Stimulated activated CD4-positive, alpha-beta T cell treated with anti-CD3 and anti-CD28 coated beads, Interleukin-4, amount 100 ng/mL, for 1 hour (primary cell): ENCODE measurements at regions not wholly inside any gene's neighbourhood (a gene's known extent, or its start where the extent isn't known, plus 50 kb on each side); places are given as distances from the start of the nearest gene placed in this dataset.
"Not testable (repeated sequence)": the region's sequence is repeated elsewhere in the genome, so short reads cannot be mapped to it uniquely, and the experiment has no call there.

Source experiments
- DNase-seq: peaks from one replicate; pipeline ENCODE4 v3.0.0-alpha.2; 2020

DNA sequence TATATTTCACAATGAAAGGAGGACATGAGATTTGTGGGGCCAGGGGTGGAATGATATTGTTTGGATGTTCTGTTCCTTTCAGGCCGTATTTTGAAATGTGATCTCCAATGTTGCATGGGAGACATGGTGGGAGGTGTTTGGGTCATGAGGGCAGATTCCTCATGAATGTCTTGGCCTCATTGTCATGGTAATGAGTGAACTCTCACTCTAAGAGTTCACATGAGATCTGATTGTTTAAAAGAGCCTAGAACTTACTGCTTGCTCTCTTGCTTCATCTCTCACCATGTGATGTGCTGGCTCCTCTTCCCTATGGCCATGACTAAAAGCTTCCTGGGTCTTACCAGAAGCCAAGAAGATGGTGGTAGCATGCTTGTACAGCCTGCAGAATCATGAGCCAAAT, 1183.0 kb downstream of the TECRL start:
- no peak for DNase-seq

DNA sequence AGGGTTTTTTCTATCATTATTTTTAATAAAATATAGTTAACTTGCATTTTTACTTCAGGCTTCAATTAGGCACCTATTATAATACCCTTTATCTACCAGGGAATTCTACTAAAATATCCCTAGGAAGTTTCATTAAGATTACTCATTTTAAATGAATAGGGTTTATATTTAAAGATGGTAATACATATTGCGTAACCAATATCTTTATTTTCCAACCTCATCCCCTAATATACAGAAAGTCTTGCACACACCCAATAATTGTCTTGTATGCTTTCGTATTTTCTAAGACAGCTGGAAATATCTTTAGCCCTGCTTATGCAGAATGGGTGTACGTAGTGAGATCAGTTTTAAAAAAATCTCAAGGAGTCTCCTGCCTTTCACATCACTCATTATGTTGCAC, 1186.8 kb downstream of the TECRL start:
- no peak for DNase-seq

DNA sequence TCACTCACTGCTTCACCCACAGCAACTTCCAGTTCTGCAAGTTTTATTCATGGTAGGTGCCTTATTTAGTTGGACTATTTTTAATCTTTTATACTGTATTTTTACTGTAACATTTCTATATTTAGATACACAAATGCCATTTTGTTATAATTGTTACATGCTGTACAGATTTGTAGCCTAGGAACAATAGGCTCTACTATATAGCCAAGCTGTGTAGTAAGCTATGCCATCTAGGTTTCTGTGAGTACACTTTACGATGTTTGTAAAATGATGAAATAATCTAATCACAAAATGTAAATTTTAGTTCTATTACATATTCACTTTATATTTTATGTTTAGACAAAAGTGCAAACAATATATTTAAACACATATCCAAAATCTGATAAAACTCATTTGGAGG, 1187.8 kb downstream of the TECRL start:
- no peak for DNase-seq

DNA sequence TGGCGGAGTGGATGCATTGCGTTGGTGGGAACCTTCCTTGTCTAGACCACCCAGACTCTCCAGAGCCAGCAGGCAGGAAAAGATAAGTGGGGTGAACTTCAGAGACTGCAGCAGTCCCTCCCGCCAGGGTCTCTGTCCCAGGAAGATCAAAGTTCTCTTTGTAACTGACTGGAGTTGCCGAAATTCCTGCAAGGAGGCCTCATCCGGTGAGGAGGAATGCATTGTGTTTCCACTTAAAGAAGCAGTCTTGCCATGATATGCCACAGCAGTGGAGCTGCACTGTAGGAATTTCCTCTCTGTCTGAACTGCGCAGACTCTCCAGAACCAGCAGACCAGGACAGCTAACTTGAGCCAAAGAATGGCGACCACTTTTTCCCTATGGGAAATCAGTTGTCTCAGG, 1190.4 kb downstream of the TECRL start:
- DNase-seq: no peak

DNA sequence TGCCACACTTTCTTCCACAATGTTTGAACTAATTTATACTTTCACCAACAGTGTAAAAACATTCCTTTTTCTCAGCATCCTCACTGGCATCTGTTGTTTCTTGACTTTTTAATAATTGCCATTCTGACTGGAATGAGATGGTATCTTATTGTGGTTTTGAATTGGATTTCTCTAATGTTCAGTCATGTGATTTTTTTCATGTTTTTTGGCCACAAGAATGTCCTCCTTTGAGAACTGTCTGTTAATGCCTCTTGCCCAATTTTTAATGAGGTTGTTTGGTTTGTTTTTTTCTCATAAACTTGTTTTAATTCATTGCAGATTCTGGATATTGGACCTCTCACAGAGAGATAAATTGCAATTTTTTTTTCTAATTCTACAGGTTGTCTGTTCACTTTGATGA, 1195.2 kb downstream of the TECRL start:
- no peak for DNase-seq

DNA sequence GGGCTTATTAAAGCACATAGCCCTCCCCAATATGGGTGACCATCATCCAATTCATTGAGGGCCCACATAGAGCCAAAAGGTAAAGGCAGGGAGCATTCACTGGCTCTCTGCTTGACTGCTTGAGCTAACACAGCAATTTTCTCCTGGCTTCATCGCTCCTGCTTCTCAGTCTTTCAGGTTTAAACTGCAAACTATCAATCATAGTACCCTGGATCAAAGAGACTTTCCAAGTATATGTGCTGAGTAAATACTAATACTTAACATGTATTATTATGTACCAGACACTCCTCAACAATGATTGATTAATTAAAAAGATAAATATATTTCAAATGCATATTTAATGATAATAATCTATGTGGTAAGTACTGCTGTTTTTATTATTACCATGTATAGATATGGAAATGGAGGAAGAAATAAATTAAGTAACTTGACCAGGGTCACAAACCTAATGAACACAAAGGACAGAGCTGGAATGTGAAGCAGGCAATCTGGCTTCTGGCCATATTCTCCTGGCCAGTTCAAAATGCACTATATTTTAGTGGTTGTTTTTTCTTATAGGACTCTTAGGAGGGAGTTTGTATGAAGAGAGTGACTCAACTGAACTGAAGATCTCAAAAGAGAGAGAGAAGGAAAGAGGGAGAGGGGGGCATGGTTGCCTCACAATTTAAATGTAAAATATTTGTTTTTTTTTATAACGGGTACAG, 1197.3 kb downstream of the TECRL start:
- DNase-seq: no peak

DNA sequence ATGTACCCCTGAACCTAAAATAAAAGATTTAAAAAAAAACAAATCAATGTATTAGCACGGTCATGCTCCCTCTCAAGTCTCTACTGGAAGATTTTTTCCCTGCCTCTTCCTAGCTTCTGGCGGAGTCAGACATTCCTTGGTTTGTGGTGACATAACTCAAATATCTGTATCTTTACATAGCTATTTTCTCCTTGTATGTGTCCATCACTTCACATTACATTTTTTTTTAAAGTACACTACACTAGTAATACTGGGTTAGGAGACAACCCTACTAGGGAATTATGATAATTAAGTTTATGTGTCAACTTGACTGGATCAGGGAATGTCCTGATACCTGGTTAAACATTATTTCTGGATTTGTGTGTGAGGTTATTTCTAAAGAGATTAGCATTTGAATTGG, 1197.9 kb downstream of the TECRL start:
- DNase-seq: no peak

DNA sequence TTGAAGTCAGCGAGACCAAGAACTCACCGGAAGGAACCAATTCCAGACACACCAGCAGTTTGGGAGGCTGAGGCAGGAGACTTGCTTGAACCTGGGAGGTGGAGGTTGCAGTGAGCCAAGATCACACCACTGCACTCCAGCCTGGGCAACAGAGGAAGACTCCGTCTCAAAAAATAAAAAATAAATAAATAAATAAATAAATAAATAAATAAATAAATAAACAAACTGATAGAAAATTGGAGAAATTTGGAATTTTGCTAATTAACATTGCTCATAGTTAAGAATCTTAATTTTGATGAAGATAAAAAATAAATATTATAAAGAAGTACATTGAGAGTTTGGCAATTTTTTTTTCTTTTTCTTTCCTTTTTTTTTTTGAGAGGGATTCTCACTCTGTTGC, 1216.2 kb downstream of the TECRL start:
- not testable (repeated sequence) for DNase-seq

DNA sequence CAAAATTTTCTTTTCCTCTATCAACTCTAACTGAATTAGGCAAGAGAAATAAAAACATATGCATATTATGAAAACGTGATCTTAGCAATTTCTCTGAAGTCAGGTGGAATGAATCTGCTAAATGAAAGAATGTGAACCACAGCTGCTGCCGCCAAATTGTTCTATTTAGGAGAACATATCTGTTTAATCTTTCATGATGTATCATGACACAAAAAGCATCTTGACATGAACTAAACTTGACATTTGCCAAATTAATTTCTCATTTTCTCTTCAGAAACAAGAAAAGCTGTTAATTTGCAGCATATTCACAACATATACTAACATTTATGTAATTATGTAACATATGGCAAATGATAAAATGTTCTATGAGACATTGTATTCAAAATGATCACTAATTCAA, 1237.9 kb downstream of the TECRL start:
- no peak for DNase-seq

DNA sequence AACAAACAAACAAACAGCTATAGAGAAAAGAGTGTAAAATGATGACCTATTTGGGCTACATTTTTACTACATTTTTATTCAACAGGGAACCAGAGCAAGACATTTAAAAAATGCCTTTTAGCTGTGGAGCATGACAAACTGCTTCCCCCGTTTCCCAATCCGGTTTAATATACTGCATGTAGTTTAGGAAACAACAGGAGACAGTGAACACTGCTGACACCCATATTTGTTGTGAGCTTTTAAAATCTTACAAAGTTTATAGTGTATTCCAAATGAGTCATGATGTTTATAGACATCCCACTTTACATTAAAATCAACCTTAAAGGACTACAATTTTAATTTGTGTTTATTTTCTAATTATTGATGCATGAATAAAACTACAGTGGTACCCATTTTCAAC, 1238.3 kb downstream of the TECRL start:
- no peak for DNase-seq

DNA sequence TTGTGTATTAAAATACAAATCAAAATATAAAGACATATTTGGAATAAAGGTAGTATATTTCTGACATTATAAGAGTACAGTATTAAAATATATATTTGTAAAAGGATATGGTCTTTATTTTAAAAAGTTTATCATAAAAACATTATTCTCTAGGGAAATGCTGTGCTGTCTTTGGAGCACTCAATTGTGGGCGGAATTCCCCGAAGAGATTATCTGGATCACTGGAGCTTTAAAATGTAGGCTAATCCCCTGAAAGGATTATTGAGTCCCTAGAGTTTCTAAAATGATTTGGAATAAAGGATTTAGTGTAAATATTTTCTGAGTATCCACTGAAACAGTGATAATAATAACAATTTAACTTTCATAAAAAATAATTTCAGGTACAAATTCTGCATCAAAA, 1239.4 kb downstream of the TECRL start:
- DNase-seq: no peak

DNA sequence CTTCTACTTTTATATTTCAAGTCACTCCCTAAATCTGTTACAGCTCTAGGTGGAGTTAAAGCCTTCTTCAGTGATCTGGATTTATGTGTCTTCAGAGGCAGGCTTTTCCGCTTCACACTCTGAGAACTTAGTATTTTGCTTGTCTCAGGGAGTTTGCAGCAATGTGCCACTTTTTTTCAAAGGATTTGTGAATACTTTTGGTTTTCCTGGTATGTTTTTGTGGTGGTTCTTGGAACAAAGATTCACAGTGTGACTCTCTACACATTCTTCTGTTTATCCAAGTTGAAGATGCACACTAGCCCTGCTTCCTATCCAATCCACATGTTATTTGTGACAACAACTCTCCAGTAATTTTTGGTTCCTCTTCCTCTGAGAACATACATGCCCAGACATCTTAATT, 1253.7 kb downstream of the TECRL start:
- no peak for DNase-seq

DNA sequence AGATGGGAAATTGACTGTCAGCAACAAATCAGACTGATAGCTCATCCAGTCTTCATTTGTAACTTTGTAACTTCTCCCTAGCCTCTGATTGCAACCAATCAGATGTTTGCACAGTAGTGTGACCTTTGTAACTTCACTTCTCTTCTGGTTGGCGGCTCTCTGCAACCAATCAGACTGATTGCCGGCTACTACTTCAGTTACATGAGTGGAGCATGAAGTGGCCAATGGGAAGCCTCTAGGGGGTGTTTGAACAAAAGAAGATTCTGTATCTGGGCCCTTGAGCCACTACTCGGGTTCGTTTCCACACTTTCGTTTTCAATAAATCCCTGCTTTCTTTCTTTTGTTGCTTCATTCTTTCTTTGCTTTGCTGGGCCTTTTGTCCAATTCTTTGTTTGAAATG, 1285.8 kb downstream of the TECRL start:
- no peak for DNase-seq

DNA sequence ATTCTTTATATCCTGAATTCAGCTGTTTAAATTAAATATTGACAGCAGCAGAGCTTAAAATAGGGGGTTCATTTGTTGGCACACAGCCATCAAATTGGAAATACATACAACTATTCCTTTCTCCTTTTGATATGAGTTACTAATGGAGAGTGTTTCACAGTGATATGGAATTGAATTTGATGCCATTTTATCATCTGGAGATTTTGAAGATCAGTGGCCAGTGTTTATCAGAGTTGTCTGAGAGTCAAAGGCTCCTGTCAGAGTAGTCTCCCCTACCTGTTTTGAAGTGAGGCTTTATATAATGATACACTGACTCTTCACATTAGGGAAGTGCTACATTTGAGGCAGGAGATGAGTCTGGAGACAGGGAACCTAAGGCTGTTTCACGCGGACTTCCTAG, 1286.3 kb downstream of the TECRL start:
- no peak for DNase-seq

DNA sequence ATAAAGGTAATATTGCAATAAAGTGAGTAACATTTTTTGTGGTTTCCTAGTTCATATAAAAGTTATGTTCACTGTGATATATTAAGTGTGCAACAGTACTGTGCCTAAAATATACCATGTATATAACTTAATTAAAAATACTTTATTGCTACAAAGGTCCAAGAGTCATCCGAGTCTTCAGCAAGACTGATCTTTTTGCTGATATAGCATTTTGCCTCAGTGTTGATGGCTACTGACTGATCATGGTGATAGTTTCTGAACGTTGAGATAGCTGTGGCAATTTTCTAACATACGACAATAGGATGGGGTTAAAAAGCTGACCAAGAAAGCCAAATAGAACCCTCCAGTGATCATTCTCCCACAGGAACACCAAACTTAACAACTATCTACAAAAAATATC, 1302.7 kb downstream of the TECRL start:
- DNase-seq: no peak

DNA sequence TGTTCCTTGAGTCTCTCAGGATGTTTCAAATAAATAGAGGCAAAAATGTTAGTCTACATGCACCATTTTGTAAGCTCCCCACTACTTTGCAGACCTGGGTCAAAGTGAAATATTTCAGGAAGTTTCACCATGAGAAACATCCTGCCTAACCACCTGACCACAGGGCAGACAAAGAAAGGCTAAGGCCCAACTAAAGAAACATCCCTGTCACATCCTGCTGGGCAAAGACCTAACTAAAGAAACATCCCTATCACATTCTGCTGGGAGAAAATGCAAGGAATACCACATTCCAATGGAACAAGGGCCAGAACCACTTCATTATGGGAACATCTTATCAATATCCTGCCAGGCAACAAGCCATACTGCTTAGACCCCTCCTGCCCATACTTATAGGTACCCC, 1303.4 kb downstream of the TECRL start:
- DNase-seq: no peak

DNA sequence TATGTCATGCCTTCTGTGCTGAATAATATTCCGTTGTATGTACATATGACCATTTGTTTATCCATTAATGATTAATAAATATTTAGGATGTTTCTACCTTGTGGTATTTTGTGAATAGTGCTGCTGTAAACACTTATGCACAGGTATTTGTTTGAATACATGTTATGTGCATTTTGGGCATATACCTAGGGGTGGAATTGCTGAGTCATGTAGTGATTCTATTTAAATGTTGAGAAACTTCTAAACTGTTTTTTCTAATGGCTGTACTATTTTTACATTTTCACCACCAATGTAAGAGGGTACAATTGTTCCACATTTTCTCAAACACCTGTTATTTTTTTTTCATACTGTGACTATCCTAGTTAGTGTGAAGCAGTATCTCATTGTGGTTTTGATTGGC, 1318.6 kb downstream of the TECRL start:
- no peak for DNase-seq

DNA sequence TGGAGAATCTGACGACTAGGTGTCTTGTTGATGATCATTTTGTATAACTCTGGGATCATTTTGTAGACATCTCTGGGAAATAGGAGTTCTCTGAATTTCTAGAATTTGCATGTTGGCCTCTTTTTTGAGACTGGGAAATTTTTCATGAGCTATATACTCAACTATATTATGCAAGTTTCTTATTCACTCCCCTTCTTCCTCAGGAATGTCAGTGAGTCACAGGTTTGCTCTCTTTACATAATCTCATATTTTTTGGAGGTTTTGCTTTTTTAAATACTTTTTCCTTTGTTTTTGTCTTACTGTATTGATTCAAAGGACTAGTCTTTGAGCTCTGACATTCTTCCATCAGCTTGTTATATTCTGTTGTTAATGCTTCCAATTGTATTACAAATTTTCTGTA, 1324.2 kb downstream of the TECRL start:
- DNase-seq: no peak

DNA sequence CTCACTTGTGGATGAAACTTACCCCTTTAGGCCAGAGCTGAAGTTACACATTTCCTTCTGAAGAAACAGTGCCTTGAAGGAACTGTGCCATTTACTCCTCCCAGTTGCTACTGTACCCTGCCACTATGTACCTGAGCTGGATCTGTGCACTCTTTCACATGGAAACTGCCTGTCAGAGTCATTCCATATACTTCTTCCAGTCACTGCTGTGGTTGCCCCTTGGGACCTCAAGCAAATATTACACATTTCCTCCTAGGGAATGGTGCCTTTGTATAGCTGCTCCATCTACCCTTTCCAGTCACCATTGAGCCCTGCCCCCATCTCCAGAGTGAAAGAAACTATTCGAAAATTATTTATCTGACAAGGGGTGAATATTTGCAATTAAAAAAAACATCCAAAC, 1328.3 kb downstream of the TECRL start:
- no peak for DNase-seq

DNA sequence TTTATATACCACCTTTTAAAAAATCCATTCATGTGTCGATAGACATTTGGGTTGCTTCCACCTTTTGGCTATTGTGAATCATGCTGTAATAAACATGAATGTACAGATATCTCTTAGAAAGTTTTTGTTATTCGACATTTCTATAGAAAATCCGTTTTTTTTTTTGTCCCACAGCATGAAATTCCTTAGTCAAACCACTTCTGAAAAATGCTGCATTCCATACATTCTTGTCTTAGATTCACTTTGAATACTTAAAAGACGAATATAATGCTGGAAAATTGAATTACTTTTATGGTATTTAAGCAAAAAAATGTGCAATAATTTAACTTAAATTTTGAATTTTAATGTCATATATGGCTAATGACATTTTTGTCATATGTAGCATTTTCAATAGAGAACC, 1345.5 kb downstream of the TECRL start:
- DNase-seq: no peak

DNA sequence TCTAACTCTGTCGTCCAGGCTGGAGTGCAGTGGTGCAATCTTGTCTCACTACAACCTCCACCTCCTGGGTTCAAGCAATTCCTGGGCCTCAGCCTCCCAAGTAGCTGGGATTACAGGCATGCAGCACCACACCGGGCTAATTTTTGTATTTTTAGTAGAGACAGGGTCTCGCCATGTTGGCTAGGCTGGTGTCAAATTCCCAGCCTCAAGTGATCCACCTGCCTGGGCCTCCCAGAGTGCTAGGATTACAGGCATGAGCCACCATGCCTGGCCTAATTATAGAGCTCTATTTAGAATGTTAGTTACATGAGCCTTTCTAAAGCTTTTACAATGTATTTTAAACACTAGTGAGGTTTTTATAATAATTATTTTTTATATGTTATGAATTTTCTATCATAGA, 1346.4 kb downstream of the TECRL start:
- DNase-seq: not testable (repeated sequence)

DNA sequence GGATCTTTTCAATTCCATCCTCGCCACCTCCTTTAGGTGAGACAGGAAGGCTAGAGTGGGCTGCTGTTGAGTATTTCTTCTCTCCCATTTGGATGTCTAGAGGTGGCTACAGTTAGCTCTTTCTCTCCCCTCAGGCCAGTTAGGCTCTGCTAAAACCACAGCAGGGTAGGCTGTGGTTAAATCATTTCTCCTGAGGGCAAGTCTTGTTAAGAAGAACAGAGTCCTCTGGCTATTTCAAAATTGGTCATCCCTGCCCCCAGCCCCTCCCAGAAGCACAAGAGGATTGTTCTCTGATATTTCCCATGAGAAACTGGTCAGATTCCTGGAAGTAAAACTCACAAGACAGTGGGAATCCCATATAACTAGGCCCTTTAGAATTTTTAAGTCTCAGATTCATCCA, 1359.5 kb downstream of the TECRL start:
- DNase-seq: no peak

DNA sequence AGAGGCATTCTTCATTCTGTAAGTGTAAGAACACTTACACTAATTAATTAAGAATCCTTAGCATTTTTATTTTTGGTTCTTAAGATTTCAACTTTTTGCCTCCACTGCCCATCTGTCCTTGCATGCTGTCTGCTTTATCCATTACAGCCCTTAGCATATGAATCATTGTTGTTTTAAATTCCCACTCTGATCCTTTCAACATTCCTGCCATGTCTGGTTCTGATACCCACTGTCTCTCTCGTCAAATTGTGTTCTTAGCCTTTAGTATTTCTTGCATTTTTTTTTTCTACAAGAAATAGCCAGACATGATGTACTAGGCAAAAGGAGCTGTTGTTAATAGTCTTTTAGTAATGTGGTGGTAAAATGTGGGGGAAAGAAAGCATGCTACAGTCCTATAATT, 1360.0 kb downstream of the TECRL start:
- no peak for DNase-seq

DNA sequence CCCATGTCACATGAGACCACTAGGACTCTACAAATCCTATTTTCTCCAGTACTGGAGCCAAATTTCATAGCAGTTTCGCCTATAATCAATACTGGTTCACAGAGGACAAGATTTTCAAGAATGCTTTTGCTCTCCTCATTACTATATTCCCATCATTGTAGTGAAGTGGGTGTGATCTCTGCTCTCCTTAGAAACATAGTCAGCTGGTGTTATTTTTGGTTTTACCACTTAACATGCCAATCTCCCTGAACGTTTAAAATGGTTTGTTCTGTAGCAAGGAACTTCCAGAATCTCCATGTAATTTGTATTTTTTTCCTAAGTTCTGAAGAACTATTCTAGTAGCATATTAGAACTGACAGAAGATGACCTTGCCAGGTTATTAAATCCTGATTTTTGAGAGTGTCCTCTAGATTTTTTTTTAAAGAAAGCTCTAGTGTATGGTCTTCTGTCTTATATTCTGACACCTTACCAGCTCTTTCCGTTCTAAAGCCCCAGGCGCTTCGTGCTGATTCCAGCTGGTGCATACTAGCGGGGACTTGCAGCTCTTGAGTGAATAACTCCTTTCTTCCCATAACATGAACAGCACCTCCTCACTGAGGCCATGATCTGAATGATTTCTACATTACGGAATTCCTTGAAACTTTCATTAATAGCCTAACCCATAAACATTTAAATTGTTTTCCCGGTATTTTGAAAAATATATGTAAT, 1372.9 kb downstream of the TECRL start:
- no peak for DNase-seq

DNA sequence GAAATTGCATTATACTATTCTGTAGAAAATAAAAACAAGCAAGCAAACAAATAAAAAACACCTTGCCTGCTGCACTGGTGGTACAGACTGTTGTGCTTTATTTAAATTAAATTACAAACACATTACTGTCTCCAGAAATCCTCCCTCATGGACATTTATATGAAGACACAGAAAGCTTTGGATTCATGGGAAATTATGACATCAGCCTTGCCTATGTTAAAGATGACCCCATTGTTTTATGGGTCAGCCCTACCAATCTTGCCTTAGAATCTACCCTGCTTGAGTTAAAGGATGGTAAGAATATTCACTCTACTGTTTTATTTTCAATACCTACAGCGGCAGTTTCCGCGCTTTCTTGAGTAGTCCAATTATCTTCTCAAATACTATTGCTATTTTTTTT, 1379.9 kb downstream of the TECRL start:
- no peak for DNase-seq
